ENCODE measurements at regions not wholly inside any gene's neighbourhood (a gene's known extent, or its start where the extent isn't known, plus 50 kb on each side); places are given as distances from the start of the nearest gene placed in this dataset.

DNA sequence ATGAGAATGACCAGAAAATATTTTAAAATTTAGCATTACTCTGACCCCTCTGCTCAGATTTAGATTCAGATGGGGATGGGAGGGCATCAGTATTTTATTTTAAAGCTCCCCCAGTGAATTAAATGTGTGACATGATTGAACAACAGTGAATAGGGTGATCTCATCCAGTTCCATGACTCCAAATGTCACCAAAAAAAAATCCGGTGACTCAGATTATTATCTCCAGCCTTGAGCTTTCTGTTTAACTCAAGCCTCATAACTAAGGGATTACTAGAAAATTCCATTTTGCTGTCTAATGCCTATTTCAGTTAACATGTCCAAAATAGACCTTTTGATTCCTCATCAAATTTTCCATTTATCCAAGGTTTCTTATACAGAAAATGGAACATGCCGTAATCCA lies 121.8 kb upstream of the TMEM47 start:
- TF ChIP-seq POLR2AphosphoS5 (IDR thresholded peaks at IDR 0.05) (no peak), POLR2A (IDR thresholded peaks at IDR 0.05; ENCODE audit: low read depth) (no peak)
- TF ChIP-seq, protein P1, sequence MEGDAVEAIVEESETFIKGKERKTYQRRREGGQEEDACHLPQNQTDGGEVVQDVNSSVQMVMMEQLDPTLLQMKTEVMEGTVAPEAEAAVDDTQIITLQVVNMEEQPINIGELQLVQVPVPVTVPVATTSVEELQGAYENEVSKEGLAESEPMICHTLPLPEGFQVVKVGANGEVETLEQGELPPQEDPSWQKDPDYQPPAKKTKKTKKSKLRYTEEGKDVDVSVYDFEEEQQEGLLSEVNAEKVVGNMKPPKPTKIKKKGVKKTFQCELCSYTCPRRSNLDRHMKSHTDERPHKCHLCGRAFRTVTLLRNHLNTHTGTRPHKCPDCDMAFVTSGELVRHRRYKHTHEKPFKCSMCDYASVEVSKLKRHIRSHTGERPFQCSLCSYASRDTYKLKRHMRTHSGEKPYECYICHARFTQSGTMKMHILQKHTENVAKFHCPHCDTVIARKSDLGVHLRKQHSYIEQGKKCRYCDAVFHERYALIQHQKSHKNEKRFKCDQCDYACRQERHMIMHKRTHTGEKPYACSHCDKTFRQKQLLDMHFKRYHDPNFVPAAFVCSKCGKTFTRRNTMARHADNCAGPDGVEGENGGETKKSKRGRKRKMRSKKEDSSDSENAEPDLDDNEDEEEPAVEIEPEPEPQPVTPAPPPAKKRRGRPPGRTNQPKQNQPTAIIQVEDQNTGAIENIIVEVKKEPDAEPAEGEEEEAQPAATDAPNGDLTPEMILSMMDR (IDR thresholded peaks at IDR 0.05) = no peak
